Skeletal muscle satellite cell (primary cell): ENCODE measurements at regions not wholly inside any gene's neighbourhood (a gene's known extent, or its start where the extent isn't known, plus 50 kb on each side); places are given as distances from the start of the nearest gene placed in this dataset.

Source experiments
- H3K27me3 ChIP-seq: 2 replicates; pipeline ENCODE4 v1.7.0; 2013; ENCODE audit warnings: low read length; ENCODE audit not compliant: control insufficient read depth, insufficient read depth
- H3K36me3 ChIP-seq: 2 replicates; pipeline ENCODE4 v1.7.0; 2013; ENCODE audit warnings: mild to moderate bottlenecking, control low read depth, low read length; ENCODE audit not compliant: insufficient read depth
- H3K4me1 ChIP-seq: 2 replicates; pipeline ENCODE4 v1.7.0; 2013; ENCODE audit warnings: low read length; ENCODE audit not compliant: control insufficient read depth, insufficient read depth
- H3K4me2 ChIP-seq: 2 replicates; pipeline ENCODE4 v1.7.0; 2013; ENCODE audit warnings: mild to moderate bottlenecking, low read length
- H3K4me3 ChIP-seq: 2 replicates; pipeline ENCODE4 v1.7.0; 2013; ENCODE audit warnings: low read length
- H3K9ac ChIP-seq: 2 replicates; pipeline ENCODE4 v1.7.0; 2013; ENCODE audit warnings: mild to moderate bottlenecking, low read depth, low read length, moderate library complexity
- H3K9me3 ChIP-seq: replicated peaks from 2 replicates; pipeline ENCODE4 v1.7.0; 2013; ENCODE audit warnings: mild to moderate bottlenecking, control low read depth, low read length

GRCh38 chr6:145315982-145316600 lies 419.2 kb downstream of the EPM2A start:
- no peaks in the 10 kb centered on the region for H3K27me3 ChIP-seq
- peaks cover 3% of the 10 kb centered on the region for H3K4me1 ChIP-seq
- no peak overlapping the region for H3K9ac ChIP-seq
- no peaks in the 10 kb centered on the region for H3K36me3 ChIP-seq
- H3K4me3 ChIP-seq: no peak overlapping the region
- H3K4me2 ChIP-seq: no peak overlapping the region
- no peaks in the 10 kb centered on the region for H3K9me3 ChIP-seq

GRCh38 chr6:145318952-145319351 lies 416.4 kb downstream of the EPM2A start:
- no peak overlapping the region for H3K4me2 ChIP-seq
- no peaks in the 10 kb centered on the region for H3K9me3 ChIP-seq
- H3K36me3 ChIP-seq: no peaks in the 10 kb centered on the region
- H3K9ac ChIP-seq: no peak overlapping the region
- H3K4me3 ChIP-seq: no peak overlapping the region
- H3K4me1 ChIP-seq: peaks cover 3% of the 10 kb centered on the region
- no peaks in the 10 kb centered on the region for H3K27me3 ChIP-seq

GRCh38 chr6:145319605-145320004 lies 415.7 kb downstream of the EPM2A start:
- Histone ChIP-seq H3K9me3 (no peaks in the 10 kb centered on the region), H3K9ac (no peak overlapping the region), H3K27me3 (no peaks in the 10 kb centered on the region), H3K4me2 (no peak overlapping the region), H3K4me3 (no peak overlapping the region), H3K4me1 (peaks cover 3% of the 10 kb centered on the region), H3K36me3 (no peaks in the 10 kb centered on the region)

GRCh38 chr6:145323646-145324045 lies 411.7 kb downstream of the EPM2A start:
- H3K27me3 ChIP-seq: no peaks in the 10 kb centered on the region
- no peak overlapping the region for H3K9ac ChIP-seq
- no peaks in the 10 kb centered on the region for H3K9me3 ChIP-seq
- H3K4me1 ChIP-seq: no peaks in the 10 kb centered on the region
- no peaks in the 10 kb centered on the region for H3K36me3 ChIP-seq
- H3K4me3 ChIP-seq: no peak overlapping the region
- no peak overlapping the region for H3K4me2 ChIP-seq

GRCh38 chr6:145327586-145327985 lies 407.7 kb downstream of the EPM2A start:
- no peak overlapping the region for H3K4me2 ChIP-seq
- no peaks in the 10 kb centered on the region for H3K9me3 ChIP-seq
- no peak overlapping the region for H3K9ac ChIP-seq
- H3K4me3 ChIP-seq: no peak overlapping the region
- no peaks in the 10 kb centered on the region for H3K27me3 ChIP-seq
- no peaks in the 10 kb centered on the region for H3K36me3 ChIP-seq
- no peaks in the 10 kb centered on the region for H3K4me1 ChIP-seq

GRCh38 chr6:145329257-145329656 lies 406.1 kb downstream of the EPM2A start:
- no peaks in the 10 kb centered on the region for H3K4me1 ChIP-seq
- H3K4me3 ChIP-seq: no peak overlapping the region
- no peaks in the 10 kb centered on the region for H3K9me3 ChIP-seq
- no peak overlapping the region for H3K4me2 ChIP-seq
- no peaks in the 10 kb centered on the region for H3K27me3 ChIP-seq
- no peaks in the 10 kb centered on the region for H3K36me3 ChIP-seq
- H3K9ac ChIP-seq: no peak overlapping the region

- Histone ChIP-seq H3K36me3 (no peaks in the 10 kb centered on the region), H3K4me2 (no peak overlapping the region)
Measured at GRCh38 chr6:145331066-145331465, 404.3 kb downstream of the EPM2A start.

GRCh38 chr6:145332011-145332410 lies 403.3 kb downstream of the EPM2A start:
- H3K9ac ChIP-seq: no peak overlapping the region
- no peaks in the 10 kb centered on the region for H3K27me3 ChIP-seq
- H3K36me3 ChIP-seq: no peaks in the 10 kb centered on the region
- no peaks in the 10 kb centered on the region for H3K9me3 ChIP-seq
- no peak overlapping the region for H3K4me2 ChIP-seq
- no peak overlapping the region for H3K4me3 ChIP-seq
- no peaks in the 10 kb centered on the region for H3K4me1 ChIP-seq

More at GRCh38 chr6:145331066-145331465, 404.3 kb downstream of the EPM2A start:
- Histone ChIP-seq H3K9me3 (no peaks in the 10 kb centered on the region), H3K4me1 (no peaks in the 10 kb centered on the region), H3K4me3 (no peak overlapping the region), H3K9ac (no peak overlapping the region), H3K27me3 (no peaks in the 10 kb centered on the region)

- no peak overlapping the region for H3K4me3 ChIP-seq
- no peaks in the 10 kb centered on the region for H3K9me3 ChIP-seq
- H3K36me3 ChIP-seq: no peaks in the 10 kb centered on the region
- no peak overlapping the region for H3K4me2 ChIP-seq
- no peak overlapping the region for H3K9ac ChIP-seq
- no peaks in the 10 kb centered on the region for H3K27me3 ChIP-seq
- H3K4me1 ChIP-seq: no peaks in the 10 kb centered on the region
Measured at GRCh38 chr6:145336119-145336518, 399.2 kb downstream of the EPM2A start.

- H3K9ac ChIP-seq: no peak overlapping the region
- no peaks in the 10 kb centered on the region for H3K9me3 ChIP-seq
- H3K36me3 ChIP-seq: no peaks in the 10 kb centered on the region
- no peak overlapping the region for H3K4me2 ChIP-seq
- no peaks in the 10 kb centered on the region for H3K27me3 ChIP-seq
- no peaks in the 10 kb centered on the region for H3K4me1 ChIP-seq
- H3K4me3 ChIP-seq: no peak overlapping the region
Measured at GRCh38 chr6:145339089-145339488, 396.2 kb downstream of the EPM2A start.

- Histone ChIP-seq H3K4me1 (no peaks in the 10 kb centered on the region), H3K9me3 (no peaks in the 10 kb centered on the region), H3K27me3 (no peaks in the 10 kb centered on the region), H3K9ac (no peak overlapping the region), H3K4me2 (no peak overlapping the region), H3K36me3 (no peaks in the 10 kb centered on the region), H3K4me3 (no peak overlapping the region)
Measured at GRCh38 chr6:145340256-145340655, 395.1 kb downstream of the EPM2A start.

GRCh38 chr6:145345094-145345493 lies 390.2 kb downstream of the EPM2A start:
- no peaks in the 10 kb centered on the region for H3K36me3 ChIP-seq
- no peaks in the 10 kb centered on the region for H3K9me3 ChIP-seq
- no peak overlapping the region for H3K4me3 ChIP-seq
- H3K27me3 ChIP-seq: no peaks in the 10 kb centered on the region
- H3K4me1 ChIP-seq: no peaks in the 10 kb centered on the region
- no peak overlapping the region for H3K4me2 ChIP-seq
- no peak overlapping the region for H3K9ac ChIP-seq
